HepG2 (cell line): ENCODE measurements at regions not wholly inside any gene's neighbourhood (a gene's known extent, or its start where the extent isn't known, plus 50 kb on each side); places are given as distances from the start of the nearest gene placed in this dataset.

Experiments used
- CHD2 ChIP-seq: IDR thresholded peaks from 2 replicates; pipeline ENCODE4 v1.6.1; 2011; ENCODE audit warnings: low read depth, low read length, improper control_type of control experiment
- NFE2L2 ChIP-seq: fragments of 150-350 bp; IDR thresholded peaks from 2 replicates; pipeline ENCODE4 v1.6.1; 2014; ENCODE audit warnings: low read length
- POLR2A ChIP-seq, 2 experiments: IDR thresholded peaks; 2 replicates each; pipeline ENCODE4 v1.6.1; 2011; ENCODE audit warnings: low read depth in 2 of 2, low read length in 2 of 2, mild to moderate bottlenecking in 1 of 2, moderate library complexity in 1 of 2; ENCODE audit not compliant: insufficient read depth in 1 of 2
- ZNF17 ChIP-seq: sonication (generic); formaldehyde crosslinking; IDR thresholded peaks from 2 replicates; pipeline ENCODE4 v1.5.0; 2020; ENCODE audit warnings: mild to moderate bottlenecking, missing genetic modification reagents

GRCh38 chr18:41758534-41758933 lies 196.5 kb upstream of the PIK3C3 start:
- TF ChIP-seq CHD2 = no peak
- no peak for TF ChIP-seq ZNF17
- TF ChIP-seq POLR2A (IDR thresholded peaks at IDR 0.05; ENCODE audit: insufficient read depth in 1 of 2, low read depth in 2 of 2, low read length in 2 of 2) = no peak
- TF ChIP-seq NFE2L2 = no peak
